ENCODE measurements at regions not wholly inside any gene's neighbourhood (a gene's known extent, or its start where the extent isn't known, plus 50 kb on each side); places are given as distances from the start of the nearest gene placed in this dataset.
"Not testable (repeated sequence)": the region's sequence is repeated elsewhere in the genome, so short reads cannot be mapped to it uniquely, and the experiment has no call there.

- no peak for DNase-seq (ENCODE audit: low read depth in 2 of 2)
Observed at GRCh38 chr16:61182391-61182790, 853.8 kb downstream of the CDH8 start.

GRCh38 chr16:61181982-61182381 is 854.3 kb downstream of the CDH8 start:
- no peak for DNase-seq (ENCODE audit: low read depth in 2 of 2)

GRCh38 chr16:61179561-61179960 is 856.7 kb downstream of the CDH8 start:
- no peak for DNase-seq (ENCODE audit: low read depth in 2 of 2)

GRCh38 chr16:61165797-61166196 is 870.4 kb downstream of the CDH8 start:
- DNase-seq (ENCODE audit: low read depth in 2 of 2), result no peak

GRCh38 chr16:61150351-61150750 is 885.9 kb downstream of the CDH8 start:
- DNase-seq (ENCODE audit: low read depth in 2 of 2), result no peak

- DNase-seq (ENCODE audit: low read depth in 2 of 2), result no peak
Observed at GRCh38 chr16:61149709-61150108, 886.5 kb downstream of the CDH8 start.

- no peak for DNase-seq (ENCODE audit: low read depth in 2 of 2)
Observed at GRCh38 chr16:61148930-61149329, 887.3 kb downstream of the CDH8 start.

GRCh38 chr16:61146429-61146828 is 889.8 kb downstream of the CDH8 start:
- DNase-seq (ENCODE audit: low read depth in 2 of 2), result no peak

GRCh38 chr16:61131447-61131846 is 904.8 kb downstream of the CDH8 start:
- DNase-seq (ENCODE audit: low read depth in 2 of 2), result no peak

GRCh38 chr16:61128545-61129323 is 907.5 kb downstream of the CDH8 start:
- no peak for DNase-seq (ENCODE audit: low read depth in 2 of 2)

- no peak for DNase-seq (ENCODE audit: low read depth in 2 of 2)
Observed at GRCh38 chr16:61105544-61105943, 930.7 kb downstream of the CDH8 start.

GRCh38 chr16:61098505-61098904 is 937.7 kb downstream of the CDH8 start:
- DNase-seq (ENCODE audit: low read depth in 2 of 2), result no peak

- not testable (repeated sequence) for DNase-seq (ENCODE audit: low read depth in 2 of 2)
Observed at GRCh38 chr16:61091300-61091699, 944.9 kb downstream of the CDH8 start.

GRCh38 chr16:61083711-61084110 is 952.5 kb downstream of the CDH8 start:
- DNase-seq (ENCODE audit: low read depth in 2 of 2), result no peak

- DNase-seq (ENCODE audit: low read depth in 2 of 2), result no peak
Observed at GRCh38 chr16:61074324-61074723, 961.9 kb downstream of the CDH8 start.

GRCh38 chr16:61057635-61058034 is 978.6 kb downstream of the CDH8 start:
- no peak for DNase-seq (ENCODE audit: low read depth in 2 of 2)

- DNase-seq (ENCODE audit: low read depth in 2 of 2), result no peak
Observed at GRCh38 chr16:61050547-61050946, 985.7 kb downstream of the CDH8 start.

GRCh38 chr16:61045931-61046330 is 990.3 kb downstream of the CDH8 start:
- no peak for DNase-seq (ENCODE audit: low read depth in 2 of 2)

- DNase-seq (ENCODE audit: low read depth in 2 of 2), result no peak
Observed at GRCh38 chr16:61042737-61043136, 993.5 kb downstream of the CDH8 start.

GRCh38 chr16:61030616-61031015 is 1005.6 kb downstream of the CDH8 start:
- DNase-seq (ENCODE audit: low read depth in 2 of 2), result no peak

- DNase-seq (ENCODE audit: low read depth in 2 of 2), result no peak
Observed at GRCh38 chr16:61024180-61024900, 1011.9 kb downstream of the CDH8 start.

GRCh38 chr16:61014869-61015268 is 1021.4 kb downstream of the CDH8 start:
- DNase-seq (ENCODE audit: low read depth in 2 of 2), result no peak

- DNase-seq (ENCODE audit: low read depth in 2 of 2), result no peak
Observed at GRCh38 chr16:61007694-61008093, 1028.5 kb downstream of the CDH8 start.
